Tibial artery (tissue), 4 donors: ENCODE measurements at regions not wholly inside any gene's neighbourhood (a gene's known extent, or its start where the extent isn't known, plus 50 kb on each side); places are given as distances from the start of the nearest gene placed in this dataset.

Experiments
- DNase-seq, 2 donors: peaks; one replicate each; pipeline ENCODE4 v3.0.0-alpha.2; 2019
- H3K27ac ChIP-seq, 2 donors: fragments of 200-600 bp; sonication (generic) in 1 of 2; 1 replicate in 1 of 2; 2 replicates in 1 of 2; pipeline ENCODE4 v1.5.1; 2018 to 2019; ENCODE audit warnings: mild to moderate bottlenecking in 1 of 2
- H3K27me3 ChIP-seq, 2 donors: fragments of 200-600 bp; sonication (generic) in 1 of 2; one replicate each; pipeline versions ENCODE4 v1.5.1 to v1.6.0; 2016 to 2019
- H3K36me3 ChIP-seq, 3 donors: fragments of 200-600 bp; sonication (generic) in 2 of 3; one replicate each; pipeline ENCODE4 v1.5.1; 2016 to 2019; ENCODE audit warnings: mild to moderate bottlenecking in 2 of 3
- H3K4me1 ChIP-seq, 4 donors: fragments of 200-600 bp; sonication (generic) in 2 of 4; 1 replicate in 3 of 4; 2 replicates in 1 of 4; pipeline ENCODE4 v1.5.1; 2016 to 2019
- H3K4me3 ChIP-seq, 2 donors: fragments of 200-600 bp; sonication (generic) in 1 of 2; 1 replicate in 1 of 2; 2 replicates in 1 of 2; pipeline ENCODE4 v1.5.1; 2018 to 2019; ENCODE audit warnings: mild to moderate bottlenecking in 2 of 2
- H3K9me3 ChIP-seq, 3 donors: fragments of 200-600 bp; sonication (generic) in 1 of 3; one replicate each; pipeline ENCODE4 v1.5.1; 2016 to 2019
- CTCF ChIP-seq, 2 experiments: fragments of 200-600 bp in 1 of 2; fragments of 450-650 bp in 1 of 2; IDR thresholded peaks; one replicate each; pipeline ENCODE4 v1.5.1; 2017 to 2019; ENCODE audit warnings: antibody characterized with exemption in 2 of 2, mild to moderate bottlenecking in 1 of 2, moderate library complexity in 1 of 2
- intact Hi-C: fragments of 100-400 bp; cut with DNase I; formaldehyde crosslinking; loops from one replicate; pipeline ENCODE4 v1.15.0; 2023; ENCODE audit warnings: low total_unique reads

GRCh38 chr1:241411056-241411775, 54.2 kb upstream of the RGS7 start:
- no peak overlapping the region for H3K4me3 ChIP-seq
- DNase-seq = no peak
- no peaks in the 10 kb centered on the region for H3K36me3 ChIP-seq
- no peaks in the 10 kb centered on the region for H3K9me3 ChIP-seq
- intact Hi-C loops = loop anchor here (5.0 kb wide), 1 partner anchor 1964 kb away; no protein-coding TSS in a partner anchor
- H3K4me1 ChIP-seq = no peaks in the 10 kb centered on the region
- TF ChIP-seq CTCF (IDR thresholded peaks at IDR 0.05) = no peak
- no peak overlapping the region for H3K27ac ChIP-seq
- no peaks in the 10 kb centered on the region for H3K27me3 ChIP-seq

- no peaks in the 10 kb centered on the region for H3K4me1 ChIP-seq
- no peak overlapping the region for H3K27ac ChIP-seq
- H3K9me3 ChIP-seq = peaks cover 0 to 2% (median 0%) of the 10 kb centered on the region in 3 donors
- no peak overlapping the region for H3K4me3 ChIP-seq
- TF ChIP-seq CTCF (IDR thresholded peaks at IDR 0.05) = no peak
- DNase-seq = no peak
- intact Hi-C loops = no loop called here
- no peaks in the 10 kb centered on the region for H3K27me3 ChIP-seq
- no peaks in the 10 kb centered on the region for H3K36me3 ChIP-seq
Measured at GRCh38 chr1:241408170-241408569, 51.2 kb upstream of the RGS7 start.
